HG03457 (cell line): ENCODE measurements at regions not wholly inside any gene's neighbourhood (a gene's known extent, or its start where the extent isn't known, plus 50 kb on each side); places are given as distances from the start of the nearest gene placed in this dataset.

Experiments used
- ATAC-seq: cut with Tn5 transposase; IDR thresholded peaks from one replicate; pipeline ENCODE4 v1.9.1; 2021; ENCODE audit warnings: moderate number of reproducible peaks; ENCODE audit not compliant: unreplicated experiment

DNA sequence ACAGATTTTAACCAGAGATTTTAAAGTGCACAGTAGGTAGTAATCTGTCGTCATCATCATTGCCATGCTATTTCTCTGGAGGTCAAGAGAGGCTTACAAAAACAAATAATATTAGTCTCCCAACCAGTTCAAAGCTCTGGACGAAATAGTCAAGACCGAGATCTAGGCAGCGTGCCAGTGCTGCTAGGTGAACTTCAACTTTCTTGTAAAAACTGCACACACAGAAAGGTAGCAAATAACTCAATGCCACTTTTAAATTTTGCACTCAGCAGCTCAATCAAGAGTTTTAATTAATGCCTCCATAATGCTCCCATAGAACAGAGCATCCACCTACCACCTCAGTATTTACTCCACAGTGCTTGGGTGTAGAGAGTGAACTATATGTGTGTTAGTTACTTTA lies 656.8 kb downstream of the IRX1 start:
- no peak for ATAC-seq

DNA sequence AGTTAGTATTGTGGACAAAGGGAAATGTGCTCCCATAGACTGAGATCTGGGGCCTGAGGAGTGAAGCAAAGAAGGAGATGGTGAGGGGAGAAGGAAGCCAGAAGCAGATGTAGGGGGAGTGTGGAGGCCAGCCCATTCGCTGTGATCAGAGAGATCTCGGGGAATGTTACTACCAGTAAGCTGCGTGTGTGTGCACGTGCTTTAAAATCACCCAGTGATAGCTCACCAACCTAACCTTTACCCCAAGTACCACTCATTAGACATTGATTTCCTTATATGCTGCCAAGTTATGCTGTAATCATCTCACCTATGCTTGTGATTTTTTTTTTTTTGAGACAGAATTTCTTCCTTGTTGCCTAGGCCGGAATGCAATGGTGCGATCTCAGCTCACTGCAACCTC lies 659.1 kb downstream of the IRX1 start:
- no peak for ATAC-seq

DNA sequence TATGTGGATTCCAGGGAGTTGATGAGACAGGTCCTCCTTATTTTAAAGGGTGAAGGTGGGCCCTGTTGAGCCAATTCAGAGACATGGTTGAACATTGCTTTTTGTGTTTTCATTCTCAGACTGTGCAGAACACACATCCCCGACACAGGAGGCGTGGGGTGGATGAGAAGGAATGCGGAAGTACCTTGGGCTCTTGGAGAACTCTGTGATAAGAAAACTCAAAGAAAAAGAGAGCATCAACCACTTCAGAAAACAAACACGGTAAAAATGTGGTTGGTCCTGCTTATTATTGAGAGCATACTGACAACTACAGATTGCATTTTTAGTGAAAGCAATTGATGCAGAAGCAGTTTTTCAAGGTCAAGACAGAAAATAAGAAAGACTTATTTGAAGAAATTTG lies 659.8 kb downstream of the IRX1 start:
- ATAC-seq = no peak

DNA sequence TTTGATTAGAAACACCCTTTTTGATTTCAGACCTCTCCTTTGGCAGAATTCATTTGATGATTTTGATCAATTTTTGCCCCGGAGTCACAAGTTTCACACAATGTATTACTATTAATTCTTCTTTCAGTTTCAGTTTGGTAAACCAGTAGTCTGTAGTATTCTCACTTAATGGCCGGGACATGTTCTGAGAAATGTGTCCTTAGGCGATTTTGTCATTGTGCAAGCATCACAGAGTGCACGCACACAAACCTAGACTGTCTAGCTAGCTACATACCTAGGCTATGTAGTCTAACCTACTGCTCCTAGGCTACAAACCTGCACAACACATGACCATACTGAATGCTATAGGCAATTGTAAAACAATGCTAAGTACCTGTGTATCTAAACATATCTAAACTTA lies 662.5 kb downstream of the IRX1 start:
- ATAC-seq = no peak

DNA sequence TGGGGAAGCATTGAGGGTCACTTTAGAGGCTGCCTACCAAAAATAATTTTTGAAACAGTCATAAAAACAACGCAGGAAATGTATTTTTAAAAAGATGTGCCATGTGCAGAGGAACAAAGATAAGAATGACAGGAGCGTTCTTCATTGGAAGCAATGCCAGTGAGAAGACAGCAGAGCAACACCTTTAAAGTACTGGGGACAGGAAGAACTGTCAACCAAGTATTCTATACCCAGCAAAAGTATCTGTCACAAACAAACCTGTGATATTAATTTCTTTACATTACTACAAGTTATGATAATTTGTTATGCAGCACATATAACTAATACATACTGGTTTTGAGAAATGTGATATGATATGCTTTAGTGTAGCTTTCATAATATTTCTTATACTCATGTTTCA lies 675.6 kb downstream of the IRX1 start:
- no peak for ATAC-seq

DNA sequence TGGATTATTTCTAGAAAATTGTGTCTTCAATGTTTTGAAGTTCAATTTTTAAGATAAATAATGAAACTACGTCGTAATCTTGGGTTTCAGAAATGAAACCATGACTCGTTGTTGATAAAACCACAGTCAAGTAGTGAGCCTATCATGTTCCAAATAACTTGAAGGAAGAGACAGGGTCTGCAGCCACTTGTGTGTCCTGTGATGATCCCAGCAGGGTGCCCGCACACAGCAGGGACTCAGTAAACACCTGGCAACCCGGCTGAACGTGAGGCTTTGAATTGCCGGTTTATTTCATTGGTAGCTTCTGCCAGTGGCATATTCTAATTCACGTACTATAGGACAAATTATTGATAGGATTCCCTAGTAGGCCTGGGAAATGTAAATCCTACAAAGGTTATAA lies 679.6 kb downstream of the IRX1 start:
- no peak for ATAC-seq

DNA sequence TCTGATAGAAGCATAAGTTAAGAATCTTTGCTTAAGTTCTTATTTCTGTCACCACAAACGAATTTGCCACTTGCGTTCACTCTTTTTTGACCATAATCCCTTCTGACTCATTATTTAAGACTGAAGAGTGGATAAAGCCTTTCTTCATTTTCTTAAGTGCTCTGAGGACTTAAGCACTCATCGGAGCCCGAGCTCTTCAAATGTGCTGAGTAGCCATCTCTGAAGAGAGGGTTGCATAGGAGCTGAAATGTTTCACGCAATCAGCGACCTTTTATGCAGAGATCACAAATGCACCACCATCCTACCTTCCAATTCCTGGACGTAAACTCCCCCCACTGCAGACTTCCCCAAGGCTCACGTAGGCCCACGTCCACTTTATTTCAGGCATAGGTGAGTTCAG lies 699.2 kb downstream of the IRX1 start:
- ATAC-seq = no peak

DNA sequence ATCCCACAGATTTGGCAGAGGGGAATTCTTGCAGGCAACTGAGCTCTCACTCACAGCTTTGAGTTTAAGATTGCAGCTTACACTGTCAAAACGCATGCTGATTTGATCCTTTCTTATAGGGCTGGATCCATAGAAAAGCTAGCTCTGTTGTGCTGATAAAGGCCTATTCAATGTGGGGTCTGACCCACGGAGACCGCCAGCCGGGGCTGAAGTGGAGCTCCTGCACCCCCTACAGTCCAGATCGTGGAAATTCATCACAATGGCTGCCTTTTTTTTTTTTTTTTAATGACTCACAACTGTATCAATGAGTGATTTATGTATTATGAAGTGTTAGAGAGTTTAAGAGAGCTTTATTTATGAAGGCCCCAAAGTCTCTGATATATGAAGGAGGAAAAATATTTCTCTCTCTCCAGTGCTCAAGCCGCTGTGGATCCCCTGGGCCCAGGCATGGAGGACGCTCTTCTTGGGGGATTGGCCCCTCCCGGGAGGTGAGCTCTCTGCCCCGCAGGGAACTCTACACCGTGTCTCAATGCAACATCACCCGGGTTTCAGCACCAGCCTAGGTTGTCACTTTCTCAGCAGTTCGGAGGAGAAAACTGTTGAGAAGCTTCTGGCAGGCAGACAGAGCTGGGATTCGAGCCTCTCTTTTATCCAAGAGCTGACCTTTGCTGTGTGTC lies 700.2 kb downstream of the IRX1 start:
- ATAC-seq = no peak

DNA sequence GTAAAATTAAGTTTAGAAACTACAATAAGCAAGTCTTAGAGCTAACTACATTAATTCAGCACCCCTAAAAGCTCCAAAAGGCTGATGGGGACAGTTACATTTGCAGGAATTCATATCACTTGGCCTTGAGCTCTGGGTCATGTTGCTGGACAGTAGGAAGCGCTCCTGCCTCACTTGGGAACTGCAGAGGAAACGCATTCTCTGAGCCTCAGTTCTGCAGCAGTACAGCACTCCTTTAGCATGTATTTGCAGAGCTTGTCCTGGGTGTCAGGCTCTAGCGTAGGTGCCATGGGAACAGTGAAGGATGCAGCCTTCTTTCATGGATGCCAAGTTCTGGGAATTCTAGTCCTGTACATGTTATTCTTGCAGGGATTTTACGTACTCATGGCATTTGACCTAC lies 710.4 kb downstream of the IRX1 start:
- ATAC-seq = no peak

DNA sequence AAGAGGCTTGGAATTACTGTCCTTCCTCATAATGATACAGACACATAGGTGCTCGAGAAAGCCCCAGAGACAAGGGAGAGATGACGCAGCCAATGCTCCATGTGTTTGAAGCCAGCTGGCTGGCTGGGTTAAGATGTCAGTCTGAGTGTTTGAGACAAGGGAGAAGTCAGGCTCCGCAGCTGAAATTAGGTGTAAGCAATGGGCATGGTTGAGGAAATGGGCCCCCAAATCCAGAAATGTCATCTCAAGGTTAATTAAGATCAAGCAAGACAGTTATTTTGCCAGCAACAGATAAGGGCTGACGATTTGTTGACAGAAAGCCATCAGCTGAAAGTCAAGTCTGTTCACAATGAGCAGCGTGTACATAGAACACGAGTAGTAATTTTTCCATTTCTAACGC lies 713.4 kb downstream of the IRX1 start:
- no peak for ATAC-seq

DNA sequence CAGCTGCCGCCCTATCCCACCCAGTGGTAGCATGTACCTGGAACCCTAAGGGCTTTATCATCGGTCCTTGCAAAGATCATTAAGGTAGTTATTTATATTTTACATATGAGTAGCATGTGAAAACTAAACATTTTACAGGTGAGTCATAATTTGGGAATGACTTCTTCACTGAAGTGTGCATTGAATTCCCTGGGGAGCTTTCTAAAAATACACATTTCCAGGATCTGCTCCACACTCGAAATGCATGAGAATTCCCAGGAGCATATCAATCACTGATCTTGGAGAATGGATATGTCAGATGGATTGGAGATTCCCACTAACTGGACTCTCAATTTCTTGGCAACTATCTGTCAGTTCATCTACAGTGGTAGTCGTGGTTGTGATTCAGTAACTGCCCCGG lies 717.5 kb downstream of the IRX1 start:
- no peak for ATAC-seq

DNA sequence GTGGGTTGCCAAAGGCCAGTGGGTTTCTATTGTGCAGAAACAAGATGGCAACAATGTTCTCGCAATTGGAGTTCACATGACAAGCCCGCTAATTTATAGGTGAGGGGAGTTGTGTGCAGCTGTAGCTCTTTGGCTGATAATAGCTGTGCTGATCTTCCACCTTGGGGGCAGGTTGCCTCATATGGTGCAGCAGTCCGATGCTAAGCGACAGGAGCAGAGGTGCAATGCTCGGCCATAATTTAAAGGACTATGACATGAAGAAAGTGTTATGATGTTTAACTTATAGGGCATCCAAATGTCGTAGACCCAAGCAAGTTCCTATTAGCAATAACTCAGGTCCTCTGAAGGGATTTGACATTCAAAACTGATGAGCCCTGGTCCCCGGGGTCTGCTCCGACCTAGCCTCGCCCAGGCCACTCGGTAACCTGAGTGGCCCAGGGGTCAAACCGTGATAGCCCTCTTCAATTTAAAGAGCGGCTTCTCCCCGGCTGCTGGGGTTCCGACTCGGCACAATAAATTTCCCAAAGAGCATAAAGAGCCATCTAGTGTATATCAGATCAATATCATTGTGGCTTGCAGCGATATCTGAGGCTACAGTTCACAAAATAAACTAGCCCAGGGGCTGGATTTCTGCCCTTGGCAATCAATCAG lies 724.0 kb downstream of the IRX1 start:
- ATAC-seq = no peak

DNA sequence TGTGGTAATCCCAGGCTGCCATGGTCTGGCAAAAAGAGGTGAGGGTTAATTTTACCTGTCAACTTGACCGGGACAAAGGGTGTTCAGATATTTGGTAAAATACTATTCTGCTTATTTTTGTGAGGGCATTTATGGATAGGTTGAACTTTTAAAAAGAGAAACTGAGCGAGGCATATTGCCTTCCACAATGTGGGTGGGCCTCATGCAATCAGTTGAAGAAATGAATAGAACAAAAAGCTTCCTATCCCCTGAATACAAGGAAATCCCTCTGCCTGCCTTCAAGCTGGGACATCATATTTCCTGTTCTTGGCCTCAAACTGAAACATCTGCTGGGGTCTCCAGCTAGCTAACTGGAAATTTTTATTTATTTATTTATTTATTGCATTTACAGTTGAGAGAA lies 734.7 kb downstream of the IRX1 start:
- ATAC-seq = no peak

DNA sequence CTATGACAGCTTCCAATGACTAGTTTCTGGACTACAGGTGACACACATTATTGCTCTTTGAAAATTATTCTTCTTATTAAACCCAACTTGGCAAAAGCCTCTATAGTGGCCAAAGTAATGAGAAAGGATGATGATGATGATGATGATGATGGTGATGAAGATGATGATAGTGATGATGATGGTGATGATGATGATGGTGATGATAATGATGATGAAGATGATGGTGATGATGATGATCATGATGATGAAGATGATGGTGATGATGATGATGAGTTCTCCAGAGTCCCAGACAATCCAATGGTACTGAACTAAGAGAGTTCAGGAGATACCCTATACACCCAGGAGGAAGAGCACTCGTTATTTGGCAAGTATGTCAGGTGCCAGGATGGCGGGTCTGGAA lies 739.4 kb downstream of the IRX1 start:
- no peak for ATAC-seq

DNA sequence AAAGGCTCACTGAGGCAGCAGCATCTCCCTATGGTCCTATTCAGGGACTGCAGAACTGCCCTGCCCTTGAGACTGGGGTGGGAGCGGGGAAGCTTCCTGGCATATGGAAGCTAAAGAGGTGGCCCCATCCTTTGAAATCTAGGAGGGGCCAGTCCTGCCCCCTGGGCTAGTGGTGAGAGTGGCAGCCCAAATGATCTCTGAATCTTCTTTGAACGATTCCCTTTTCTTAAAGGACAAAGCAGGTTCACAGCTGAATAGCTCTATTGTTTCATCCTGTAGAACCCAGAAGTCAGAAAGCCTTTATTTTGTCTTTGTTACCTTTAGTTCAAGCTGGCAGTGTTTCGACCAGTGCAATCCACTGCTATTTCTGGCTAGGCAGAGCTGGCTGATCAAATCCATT lies 741.9 kb downstream of the IRX1 start:
- no peak for ATAC-seq

DNA sequence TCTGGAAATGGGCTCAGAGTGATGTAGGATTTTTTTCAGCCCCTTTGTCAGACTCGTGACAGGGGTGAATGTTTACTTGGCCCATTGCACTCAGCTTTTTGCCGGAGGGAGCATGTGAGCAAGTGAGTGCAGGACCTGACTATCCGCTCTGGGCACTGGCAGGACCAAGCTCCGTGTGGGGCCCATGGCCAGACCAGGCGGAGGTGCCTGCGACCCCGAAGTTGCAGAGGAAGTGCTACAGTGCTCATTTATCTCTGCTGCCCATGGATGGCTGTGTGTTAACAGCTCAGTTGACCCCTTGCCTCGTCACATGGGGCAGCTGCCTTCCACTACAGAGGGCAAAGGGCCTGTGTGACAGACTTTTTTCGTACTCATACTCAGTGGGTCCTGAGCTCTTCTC lies 744.3 kb downstream of the IRX1 start:
- no peak for ATAC-seq

DNA sequence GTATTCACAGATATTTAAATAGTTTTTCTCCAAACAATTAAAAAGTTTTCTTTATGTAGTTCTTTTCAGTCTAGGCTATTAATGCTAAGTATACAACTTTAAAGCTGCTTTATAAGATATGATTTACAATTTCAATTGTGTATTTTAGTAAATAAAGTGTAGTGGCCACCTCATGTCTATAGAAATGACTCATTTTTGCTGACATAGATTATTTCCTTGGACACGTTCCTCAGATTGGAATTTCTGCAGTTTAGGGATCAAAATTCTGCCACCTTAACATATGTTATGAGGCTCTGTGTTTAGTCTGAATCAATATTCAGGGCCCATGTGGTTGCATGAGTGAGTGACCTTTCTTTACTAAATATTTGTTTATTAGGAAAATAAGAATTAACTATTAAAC lies 750.2 kb downstream of the IRX1 start:
- no peak for ATAC-seq

DNA sequence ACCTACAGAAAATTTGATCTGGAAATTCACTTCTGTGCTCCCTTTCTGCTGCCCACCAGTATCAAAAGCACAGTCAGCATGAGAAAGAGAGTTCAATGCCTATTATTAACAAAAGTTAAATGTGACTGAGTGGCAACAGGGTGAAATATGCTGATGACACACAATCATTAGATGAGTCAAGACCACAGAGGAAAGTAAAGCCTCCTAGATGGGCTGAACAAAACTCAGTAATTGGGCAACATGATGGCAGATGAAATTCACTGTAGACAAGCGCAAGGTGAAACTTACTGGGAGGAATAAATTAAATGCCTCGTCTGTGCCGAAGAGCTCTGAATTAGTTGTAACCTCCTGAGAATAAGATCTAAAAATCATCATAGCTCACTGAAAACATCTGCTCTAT lies 752.8 kb downstream of the IRX1 start:
- no peak for ATAC-seq

DNA sequence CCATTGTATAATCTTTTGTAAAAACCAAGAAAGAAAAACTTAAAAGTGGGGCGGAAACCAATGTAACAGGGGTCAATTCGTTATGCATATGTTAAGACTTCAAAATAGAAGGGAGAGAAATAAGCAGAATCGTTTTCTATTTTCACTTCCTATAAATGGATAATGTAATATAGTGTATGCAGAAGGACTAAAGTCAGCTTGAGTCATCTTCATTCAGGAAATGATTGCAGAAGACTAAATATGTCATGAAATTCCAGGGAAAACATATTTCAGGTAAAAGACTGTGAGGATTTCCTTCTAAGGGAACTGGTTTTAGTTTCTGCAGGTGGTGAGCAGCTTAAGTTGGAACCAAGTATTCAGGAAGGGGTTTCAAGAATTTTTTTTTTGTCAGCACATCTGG lies 753.3 kb downstream of the IRX1 start:
- no peak for ATAC-seq

DNA sequence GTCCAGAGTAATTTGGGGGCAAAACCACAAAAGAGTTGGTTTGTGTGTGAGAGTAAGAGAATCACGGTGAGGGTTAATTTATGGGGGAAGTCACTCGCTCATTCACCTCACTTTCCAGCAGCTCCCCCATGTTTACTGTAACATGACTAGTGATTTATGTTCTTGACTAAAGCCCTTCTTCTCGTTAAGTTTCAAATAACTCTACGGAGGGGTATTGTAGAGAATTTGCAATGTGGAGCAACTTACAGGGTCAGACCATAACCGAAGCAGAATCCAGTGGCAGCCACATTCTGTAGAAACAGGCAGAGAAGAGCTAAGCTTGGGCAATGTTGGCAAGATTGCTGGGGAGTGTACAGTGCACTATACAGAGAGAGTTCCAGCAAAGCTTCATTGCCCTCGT lies 760.6 kb downstream of the IRX1 start:
- ATAC-seq = no peak

DNA sequence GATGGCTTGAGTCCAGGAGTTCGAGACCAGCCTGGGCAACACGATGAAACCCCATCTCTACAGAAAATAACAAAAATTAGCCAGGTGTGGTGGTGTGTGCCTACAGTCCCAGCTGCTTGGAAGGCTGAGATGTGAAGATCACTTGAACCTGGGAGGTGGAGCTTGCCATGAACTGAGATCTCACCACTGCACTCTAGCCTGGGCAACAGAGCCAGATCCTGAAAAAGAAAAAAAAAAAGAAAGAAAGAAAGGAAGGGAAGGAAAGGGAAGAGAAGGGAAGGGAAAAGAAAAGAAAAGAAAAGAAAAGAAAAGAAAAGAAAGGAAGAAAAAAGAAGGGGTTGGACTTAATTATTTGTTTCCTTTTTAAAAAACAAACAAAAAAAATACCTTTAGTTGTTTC lies 764.2 kb downstream of the IRX1 start:
- ATAC-seq = no peak

DNA sequence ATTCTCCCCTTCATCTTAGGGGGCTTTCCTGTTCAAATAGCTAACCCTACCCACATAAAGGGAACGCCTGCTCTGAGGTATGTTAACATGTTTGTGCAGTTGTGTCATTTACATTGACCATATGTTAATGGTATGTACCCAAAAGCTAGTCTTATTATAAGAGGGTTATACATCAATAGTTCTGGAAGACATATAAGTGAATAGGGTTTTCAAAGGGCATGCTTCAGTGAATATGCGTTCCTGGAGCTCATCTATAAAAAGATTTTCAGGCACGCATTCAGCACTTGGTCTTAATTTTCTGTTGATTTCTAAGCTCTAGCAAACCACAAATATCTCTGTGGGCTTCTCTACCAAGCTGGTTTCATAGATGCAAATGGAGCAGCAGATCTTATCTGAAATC lies 766.1 kb downstream of the IRX1 start:
- no peak for ATAC-seq

DNA sequence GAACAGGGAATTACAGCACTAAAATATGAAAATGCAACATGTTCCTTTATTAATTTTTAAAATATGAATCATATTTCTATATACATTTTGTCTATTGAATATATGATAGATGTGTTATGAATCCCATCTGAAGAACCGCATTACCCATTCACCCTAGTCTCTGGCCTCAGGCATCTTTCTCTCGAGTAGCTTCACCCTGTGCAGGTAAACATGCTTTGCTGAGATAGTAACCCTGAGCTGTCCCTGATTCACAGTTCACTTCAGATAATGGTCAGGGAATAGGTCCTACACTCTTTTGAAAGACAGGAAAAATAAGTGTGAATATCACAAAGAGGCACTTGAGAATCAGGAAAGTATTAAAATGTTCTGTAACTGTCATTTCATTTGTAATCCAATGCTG lies 766.8 kb downstream of the IRX1 start:
- ATAC-seq = no peak
